Mucosa of rectum (tissue), 2 donors: ENCODE measurements at regions not wholly inside any gene's neighbourhood (a gene's known extent, or its start where the extent isn't known, plus 50 kb on each side); places are given as distances from the start of the nearest gene placed in this dataset.

Source experiments
- H3K27ac ChIP-seq, 2 donors: one replicate each; pipeline ENCODE4 v1.7.0; 2013; ENCODE audit warnings: inconsistent platforms in 2 of 2, low read depth in 2 of 2, low read length in 2 of 2
- H3K27me3 ChIP-seq, 2 donors: one replicate each; pipeline ENCODE4 v1.7.0; 2013; ENCODE audit warnings: low read length in 2 of 2; ENCODE audit not compliant: control insufficient read depth in 2 of 2, insufficient read depth in 2 of 2
- H3K36me3 ChIP-seq, 2 donors: one replicate each; pipeline ENCODE4 v1.7.0; 2013; ENCODE audit warnings: low read length in 2 of 2; ENCODE audit not compliant: control insufficient read depth in 2 of 2, insufficient read depth in 2 of 2
- H3K4me1 ChIP-seq, 2 donors: one replicate each; pipeline ENCODE4 v1.7.0; 2013; ENCODE audit warnings: low read length in 2 of 2, mild to moderate bottlenecking in 1 of 2; ENCODE audit not compliant: control insufficient read depth in 2 of 2, insufficient read depth in 2 of 2
- H3K4me3 ChIP-seq, 2 donors: one replicate each; pipeline ENCODE4 v1.7.0; 2013; ENCODE audit warnings: low read length in 2 of 2
- H3K9ac ChIP-seq, 2 donors: one replicate each; pipeline ENCODE4 v1.7.0; 2013; ENCODE audit warnings: low read length in 2 of 2, low read depth in 1 of 2, mild to moderate bottlenecking in 1 of 2
- H3K9me3 ChIP-seq, 2 donors: one replicate each; pipeline ENCODE4 v1.7.0; 2013; ENCODE audit warnings: low read length in 2 of 2; ENCODE audit not compliant: control insufficient read depth in 2 of 2
- donor health status: healthy.
- donor health status: Normal muscosa, but diverticular disease.

DNA sequence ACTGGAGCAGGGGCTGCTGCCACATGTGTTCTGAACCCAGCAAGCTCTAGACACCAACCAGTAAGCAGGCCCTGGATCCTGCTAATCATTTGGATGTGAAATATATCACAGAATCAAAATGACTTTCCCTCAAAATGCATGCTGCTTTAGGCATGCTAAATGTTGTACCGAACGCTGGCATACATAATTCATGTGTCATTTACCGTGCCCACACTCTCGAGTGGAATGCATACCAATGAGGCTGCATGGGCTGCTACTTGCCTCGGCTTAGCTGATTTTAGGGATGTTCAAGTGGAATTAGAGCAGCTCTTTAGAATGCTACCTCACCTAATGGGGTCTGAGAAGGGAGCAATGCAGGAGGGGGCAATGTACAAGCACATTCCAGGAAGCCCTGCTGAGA is 509.6 kb upstream of the RAB6C start:
- no peak overlapping the region for H3K9ac ChIP-seq
- H3K4me1 ChIP-seq, result no peaks in the 10 kb centered on the region
- H3K4me3 ChIP-seq, result no peak overlapping the region
- no peaks in the 10 kb centered on the region for H3K27me3 ChIP-seq
- H3K36me3 ChIP-seq, result no peaks in the 10 kb centered on the region
- H3K27ac ChIP-seq, result no peak overlapping the region
- no peaks in the 10 kb centered on the region for H3K9me3 ChIP-seq

- Histone ChIP-seq H3K9ac (no peak overlapping the region), H3K27me3 (no peaks in the 10 kb centered on the region), H3K4me3 (no peak overlapping the region)
These were observed 500.5 kb upstream of the RAB6C start for GRCh38 chr2:129478902-129479517.

GRCh38 chr2:129479892-129480291 is 499.6 kb upstream of the RAB6C start:
- Histone ChIP-seq H3K9ac (no peak overlapping the region), H3K36me3 (no peaks in the 10 kb centered on the region), H3K27me3 (no peaks in the 10 kb centered on the region), H3K4me1 (no peaks in the 10 kb centered on the region), H3K4me3 (no peak overlapping the region), H3K27ac (no peak overlapping the region), H3K9me3 (no peaks in the 10 kb centered on the region)

More at GRCh38 chr2:129478902-129479517, 500.5 kb upstream of the RAB6C start:
- Histone ChIP-seq H3K9me3 (no peaks in the 10 kb centered on the region), H3K36me3 (no peaks in the 10 kb centered on the region), H3K4me1 (no peaks in the 10 kb centered on the region), H3K27ac (no peak overlapping the region)

DNA sequence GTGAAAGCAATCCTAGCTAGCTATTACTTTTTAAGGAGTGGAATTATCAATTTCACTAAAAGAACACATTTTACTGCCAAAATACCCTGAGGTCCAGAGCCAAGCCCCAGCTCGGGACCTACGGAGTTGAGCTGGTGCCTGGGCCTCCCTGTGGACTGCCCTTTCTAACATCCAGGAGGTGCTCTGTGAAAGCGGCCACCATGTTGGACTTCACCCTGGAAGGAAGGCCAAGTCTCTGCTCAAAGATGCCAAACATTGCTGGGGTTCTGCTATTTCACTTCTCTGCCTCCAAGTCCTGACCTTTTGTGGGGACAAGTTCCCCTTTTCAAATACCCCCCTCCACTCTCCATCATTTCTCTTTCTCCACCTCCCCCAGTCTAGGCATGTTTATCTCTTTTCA is 498.7 kb upstream of the RAB6C start:
- no peaks in the 10 kb centered on the region for H3K27me3 ChIP-seq
- H3K36me3 ChIP-seq, result no peaks in the 10 kb centered on the region
- no peak overlapping the region for H3K9ac ChIP-seq
- no peaks in the 10 kb centered on the region for H3K9me3 ChIP-seq
- H3K4me1 ChIP-seq, result no peaks in the 10 kb centered on the region
- H3K27ac ChIP-seq, result no peak overlapping the region
- no peak overlapping the region for H3K4me3 ChIP-seq

DNA sequence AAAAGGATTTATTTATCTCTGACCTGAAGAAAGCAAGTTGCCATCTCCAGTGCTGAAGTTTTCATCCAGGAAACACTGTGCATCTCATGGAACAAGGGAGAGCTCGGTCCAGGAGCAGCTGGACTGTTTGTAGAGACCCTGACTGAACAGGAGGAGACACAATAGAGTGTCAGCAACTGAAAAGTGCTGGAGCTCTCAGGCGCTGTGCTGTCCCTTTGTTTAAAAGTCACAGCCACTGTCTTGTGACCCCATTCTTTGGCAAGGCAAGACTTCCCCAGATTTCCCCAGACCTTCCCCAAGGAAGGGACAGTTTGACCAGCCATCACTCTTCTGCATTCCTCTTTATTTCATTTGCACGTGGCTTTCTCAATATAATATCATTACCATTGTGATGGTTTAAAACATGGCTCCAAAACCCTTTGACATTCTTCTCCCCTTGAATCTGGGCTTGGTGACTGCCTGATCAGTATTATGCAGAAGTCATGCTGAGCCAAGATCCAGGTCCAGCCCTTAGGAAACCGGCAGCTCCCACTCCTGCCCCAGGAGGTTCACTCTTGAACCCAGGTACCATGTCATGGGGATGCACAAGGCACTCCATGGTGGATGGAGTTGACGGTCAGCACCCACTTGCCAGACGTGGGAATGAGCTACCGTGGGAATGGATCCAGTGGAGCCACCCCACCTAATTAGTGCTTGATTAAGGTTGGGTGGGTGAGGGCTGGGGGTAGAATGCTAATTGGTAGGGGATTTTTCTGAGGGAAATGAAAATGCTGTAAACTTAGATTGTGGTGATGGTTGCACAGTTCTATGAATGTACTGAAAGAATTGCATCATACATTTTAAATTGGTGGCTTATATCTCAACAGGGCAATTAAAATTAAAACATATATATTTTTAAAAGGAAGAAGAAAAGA is 497.9 kb upstream of the RAB6C start:
- Histone ChIP-seq H3K9me3 (no peaks in the 10 kb centered on the region), H3K4me1 (no peaks in the 10 kb centered on the region), H3K27me3 (no peaks in the 10 kb centered on the region), H3K9ac (no peak overlapping the region), H3K36me3 (no peaks in the 10 kb centered on the region), H3K27ac (no peak overlapping the region), H3K4me3 (no peak overlapping the region)

DNA sequence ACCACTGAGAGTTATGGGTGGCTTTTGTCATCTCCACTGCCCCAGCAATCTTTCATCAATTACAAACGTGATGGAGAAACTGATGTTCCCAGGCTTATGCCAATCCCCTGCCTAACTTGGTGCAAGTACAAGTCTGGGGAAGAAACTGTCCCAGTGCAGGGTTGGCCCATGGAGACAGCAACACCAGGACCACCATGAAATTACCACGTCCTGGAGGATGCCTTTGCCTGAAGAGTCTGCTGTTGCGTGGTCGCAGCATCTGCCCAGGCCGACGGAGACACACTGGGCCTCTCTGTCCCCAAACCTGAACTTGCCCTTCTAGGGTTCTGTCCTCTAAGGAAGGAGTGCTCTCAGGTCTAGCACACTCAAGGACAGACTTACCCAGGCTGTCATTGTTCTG is 496.8 kb upstream of the RAB6C start:
- no peak overlapping the region for H3K4me3 ChIP-seq
- no peaks in the 10 kb centered on the region for H3K27me3 ChIP-seq
- no peaks in the 10 kb centered on the region for H3K9me3 ChIP-seq
- H3K9ac ChIP-seq, result no peak overlapping the region
- H3K4me1 ChIP-seq, result no peaks in the 10 kb centered on the region
- no peaks in the 10 kb centered on the region for H3K36me3 ChIP-seq
- no peak overlapping the region for H3K27ac ChIP-seq

- no peak overlapping the region for H3K27ac ChIP-seq
- H3K4me1 ChIP-seq, result no peaks in the 10 kb centered on the region
- no peak overlapping the region for H3K9ac ChIP-seq
- no peaks in the 10 kb centered on the region for H3K27me3 ChIP-seq
- H3K4me3 ChIP-seq, result no peak overlapping the region
- no peaks in the 10 kb centered on the region for H3K36me3 ChIP-seq
- H3K9me3 ChIP-seq, result no peaks in the 10 kb centered on the region
These were observed 496.1 kb upstream of the RAB6C start for GRCh38 chr2:129483366-129483765.

- Histone ChIP-seq H3K27ac (no peak overlapping the region), H3K27me3 (no peaks in the 10 kb centered on the region), H3K4me1 (no peaks in the 10 kb centered on the region), H3K36me3 (no peaks in the 10 kb centered on the region), H3K4me3 (no peak overlapping the region), H3K9me3 (no peaks in the 10 kb centered on the region), H3K9ac (no peak overlapping the region)
These were observed 494.2 kb upstream of the RAB6C start for GRCh38 chr2:129484999-129485897.

DNA sequence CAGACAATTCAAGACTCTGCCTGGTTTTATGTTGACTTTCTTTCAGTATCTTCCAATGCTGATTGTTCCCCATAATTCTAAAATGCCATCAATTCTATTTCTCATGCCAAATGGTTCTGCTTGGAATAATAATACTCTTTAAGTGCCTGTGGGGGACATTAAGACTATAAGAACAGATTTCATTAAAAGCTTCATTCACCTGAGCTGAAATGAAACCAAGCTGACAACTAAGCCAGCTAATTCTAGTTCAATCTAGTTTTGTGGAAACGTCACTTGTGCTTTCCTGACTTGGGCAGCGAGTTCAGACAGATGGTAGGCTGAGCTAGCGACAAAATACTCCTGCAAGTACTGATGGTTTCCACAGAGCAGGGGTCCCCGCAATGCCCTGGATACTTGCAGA is 491.1 kb upstream of the RAB6C start:
- H3K36me3 ChIP-seq, result no peaks in the 10 kb centered on the region
- no peaks in the 10 kb centered on the region for H3K9me3 ChIP-seq
- no peaks in the 10 kb centered on the region for H3K4me1 ChIP-seq
- H3K4me3 ChIP-seq, result no peak overlapping the region
- no peak overlapping the region for H3K9ac ChIP-seq
- H3K27ac ChIP-seq, result no peak overlapping the region
- H3K27me3 ChIP-seq, result no peaks in the 10 kb centered on the region

DNA sequence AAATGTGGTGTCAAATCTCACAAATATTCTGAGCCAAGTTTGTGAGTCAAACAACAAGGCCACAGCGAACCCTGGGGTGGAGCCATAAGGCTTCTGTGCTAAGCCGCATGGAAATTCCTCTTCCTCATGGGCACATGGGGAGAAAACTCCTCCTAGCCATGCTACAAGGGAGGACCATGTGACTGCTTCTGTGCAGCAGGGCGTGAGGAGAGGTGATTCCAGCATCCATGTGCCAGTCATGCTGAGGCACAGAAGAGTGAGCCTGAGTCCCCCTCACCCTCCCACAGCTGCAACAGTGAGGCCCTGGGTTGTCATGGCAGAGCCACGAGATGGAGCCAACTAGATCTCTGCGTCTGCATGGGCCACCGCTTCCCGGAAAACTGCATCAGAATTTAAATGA is 488.8 kb upstream of the RAB6C start:
- no peak overlapping the region for H3K9ac ChIP-seq
- H3K27me3 ChIP-seq, result no peaks in the 10 kb centered on the region
- no peaks in the 10 kb centered on the region for H3K4me1 ChIP-seq
- no peaks in the 10 kb centered on the region for H3K36me3 ChIP-seq
- H3K4me3 ChIP-seq, result no peak overlapping the region
- no peak overlapping the region for H3K27ac ChIP-seq
- H3K9me3 ChIP-seq, result no peaks in the 10 kb centered on the region
